HepG2 (cell line): ENCODE measurements at regions not wholly inside any gene's neighbourhood (a gene's known extent, or its start where the extent isn't known, plus 50 kb on each side); places are given as distances from the start of the nearest gene placed in this dataset.

Source experiments
- ATAC-seq: fragments of 200-7000 bp; cut with Tn5 transposase; 3 replicates; pipeline ENCODE4 v1.9.1; 2020; ENCODE audit warnings: mild to moderate bottlenecking, moderate library complexity
- BruUV-seq: library from RNA; stranded (reverse); fragments of 400-500 nt; replicated peaks from 2 replicates; lab custom pipeline; 2021; lab: Mats Ljungman, UMichigan
- CTCF ChIA-PET: fragments of 300-600 bp; formaldehyde crosslinking; extraction: SDS; loops from one replicate; lab custom pipeline; 2021; ENCODE audit warnings: low total read pairs, inconsistent platforms, low intra/inter-chr PET ratio; lab: Yijun Ruan, JAX
- POLR2A ChIA-PET: fragments of 350-600 bp; sonication (Branson Sonifier 250); formaldehyde crosslinking; loops from one replicate; lab custom pipeline; 2020; ENCODE audit warnings: antibody characterized with exemption, inconsistent platforms; lab: Yijun Ruan, JAX
- DNase-seq: peaks from one replicate; pipeline ENCODE4 v3.0.0-alpha.2; 2015; ENCODE audit warnings: low spot score
- FAIRE-seq: peaks from 3 replicates; lab custom pipeline; 2011; peaks lifted over from hg19 to GRCh38; lab: Jason Lieb, UNC
- H2AFZ ChIP-seq: one replicate; pipeline ENCODE4 v1.6.1; 2011; ENCODE audit warnings: low read length, inconsistent platforms
- H3K27ac ChIP-seq: fragments of 300-600 bp; 3 replicates; pipeline ENCODE4 v1.8.0; 2011; ENCODE audit warnings: mixed run types, mild to moderate bottlenecking, mixed read lengths, low read length, inconsistent platforms; ENCODE audit not compliant: insufficient read depth; ENCODE audit errors: extremely low read length
- H3K27me3 ChIP-seq, 2 experiments: fragments of 200-600 bp in 1 of 2; 2 replicates in 1 of 2; 3 replicates in 1 of 2; pipeline versions ENCODE4 v1.6.0 to v1.8.0; 2011; ENCODE audit warnings: low read length in 2 of 2, mild to moderate bottlenecking in 2 of 2, moderate library complexity in 2 of 2, inconsistent platforms in 1 of 2; ENCODE audit not compliant: insufficient read depth in 2 of 2, control insufficient read depth in 1 of 2
- H3K36me3 ChIP-seq, 2 experiments: fragments of 200-600 bp in 1 of 2; replicated peaks in 1 of 2; 2 replicates in 1 of 2; 3 replicates in 1 of 2; pipeline versions ENCODE4 v1.5.1 to v1.8.0; 2011; ENCODE audit warnings: low read length in 2 of 2, inconsistent platforms in 1 of 2; ENCODE audit not compliant: insufficient read depth in 2 of 2, control insufficient read depth in 1 of 2
- H3K4me1 ChIP-seq: 2 replicates; pipeline ENCODE4 v1.5.1; 2012; ENCODE audit warnings: low read length, inconsistent platforms; ENCODE audit not compliant: insufficient read depth
- H3K4me2 ChIP-seq: 2 replicates; pipeline ENCODE4 v1.6.0; 2011; ENCODE audit warnings: low read depth, low read length, inconsistent platforms
- H3K4me3 ChIP-seq, 3 experiments: fragments of 200-600 bp in 1 of 3; sonication (generic), shearing (Covaris generic) in 1 of 3; replicated peaks in 1 of 3; 2 replicates each; pipeline ENCODE4 v1.5.1; 2011 to 2016; ENCODE audit warnings: low read length in 3 of 3, inconsistent platforms in 2 of 3, low read depth in 2 of 3, mild to moderate bottlenecking in 2 of 3, control low read depth in 1 of 3, mixed read lengths in 1 of 3; ENCODE audit not compliant: insufficient read depth in 1 of 3
- H3K79me2 ChIP-seq: one replicate; pipeline ENCODE4 v1.6.1; 2011; ENCODE audit warnings: low read length, inconsistent platforms; ENCODE audit not compliant: insufficient read depth
- H3K9ac ChIP-seq: 2 replicates; pipeline ENCODE4 v1.6.0; 2011; ENCODE audit warnings: mild to moderate bottlenecking, low read depth, low read length, inconsistent platforms; ENCODE audit not compliant: insufficient read depth
- H3K9me3 ChIP-seq: 2 replicates; pipeline ENCODE4 v1.5.1; 2012; ENCODE audit warnings: mild to moderate bottlenecking, low read length
- H4K20me1 ChIP-seq: 2 replicates; pipeline ENCODE4 v1.6.0; 2011; ENCODE audit warnings: inconsistent platforms, mild to moderate bottlenecking, low read length, moderate library complexity; ENCODE audit not compliant: insufficient read depth
- BCLAF1 ChIP-seq: fragments of 450-650 bp; IDR thresholded peaks from 2 replicates; pipeline ENCODE4 v1.6.1; 2017; ENCODE audit warnings: mild to moderate bottlenecking
- CBX2 ChIP-seq, 2 experiments: fragments of 200-600 bp in 1 of 2; sonication (generic); formaldehyde crosslinking in 1 of 2; IDR thresholded peaks; 2 replicates each; pipeline versions ENCODE4 v1.7.0 to v1.8.1; 2018 to 2022; ENCODE audit warnings: low read depth in 2 of 2, low read length in 1 of 2, mild to moderate bottlenecking in 1 of 2, missing genetic modification reagents in 1 of 2
- EEA1 ChIP-seq: sonication (generic); formaldehyde crosslinking; IDR thresholded peaks from 2 replicates; pipeline ENCODE4 v1.5.1; 2020; ENCODE audit warnings: mild to moderate bottlenecking, missing genetic modification reagents, borderline replicate concordance
- JARID2 ChIP-seq: sonication (generic); formaldehyde crosslinking; IDR thresholded peaks from 2 replicates; pipeline ENCODE4 v1.8.1; 2023; ENCODE audit warnings: missing genetic modification reagents, inconsistent platforms; ENCODE audit not compliant: insufficient replicate concordance
- ZNF143 ChIP-seq: sonication (generic); formaldehyde crosslinking; IDR thresholded peaks from 2 replicates; pipeline ENCODE4 v1.4.0; 2020; ENCODE audit warnings: missing genetic modification reagents
- ZNF569 ChIP-seq: sonication (generic); formaldehyde crosslinking; IDR thresholded peaks from 2 replicates; pipeline ENCODE4 v1.5.0; 2020; ENCODE audit warnings: mild to moderate bottlenecking, missing genetic modification reagents, moderate library complexity, borderline replicate concordance
- ZNF605 ChIP-seq: sonication (generic); formaldehyde crosslinking; IDR thresholded peaks from 2 replicates; pipeline ENCODE4 v1.8.0; 2022; ENCODE audit warnings: mild to moderate bottlenecking, missing genetic modification reagents
- ZNF629 ChIP-seq: sonication (generic); formaldehyde crosslinking; conservative IDR thresholded peaks from 2 replicates; pipeline ENCODE4 v1.5.0; 2020; ENCODE audit warnings: missing genetic modification reagents
- in situ Hi-C: cut with HindIII; loops from 2 replicates; pipeline ENCODE4 v1.10.0; 2017; ENCODE audit warnings: low pct_unique_long_range_greater_than_20kb; ENCODE audit not compliant: extremely low pct_ligation_motif_present
- intact Hi-C: fragments of 100-400 bp; cut with micrococcal nuclease; formaldehyde crosslinking; loops from one replicate; pipeline ENCODE4 v1.10.0; 2022; ENCODE audit not compliant: unreplicated experiment
- TF ChIP-seq, protein P1 (sequence below): IDR thresholded peaks from 2 replicates; pipeline ENCODE4 v1.6.1; 2016; ENCODE audit warnings: missing biosample characterization, missing genetic modification reagents, low read depth
- TF ChIP-seq, protein P2 (sequence below): sonication (generic); formaldehyde crosslinking; IDR thresholded peaks from 2 replicates; pipeline ENCODE4 v1.4.0; 2020; ENCODE audit warnings: missing genetic modification reagents
- TF ChIP-seq, protein P3 (sequence below): sonication (generic); formaldehyde crosslinking; IDR thresholded peaks from 2 replicates; pipeline ENCODE4 v1.5.1; 2020; ENCODE audit warnings: mild to moderate bottlenecking, moderate library complexity, missing genetic modification reagents

DNA sequence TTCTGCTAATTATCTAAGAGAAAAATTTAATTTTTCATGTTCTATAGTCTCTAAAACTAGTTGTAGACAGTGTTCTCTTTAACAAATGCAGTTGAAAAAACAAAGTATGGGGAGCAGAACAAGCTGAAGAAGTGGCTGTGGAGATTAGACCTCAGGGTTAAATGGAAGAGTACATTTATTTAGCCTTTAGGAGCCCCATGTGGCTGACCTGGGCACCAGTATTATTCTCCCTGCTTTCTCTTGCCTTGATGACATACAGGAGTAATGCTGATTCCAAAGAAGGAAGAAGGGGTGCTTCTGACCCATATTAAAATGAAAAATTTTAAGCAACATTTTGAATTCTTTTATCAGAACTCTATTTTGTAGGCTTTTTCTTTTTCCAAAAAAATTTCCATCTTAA is 312.3 kb upstream of the RIOK2 start:
- no peaks in the 10 kb centered on the region for H3K79me2 ChIP-seq
- CTCF ChIA-PET: no interaction called here
- no peak overlapping the region for H2AFZ ChIP-seq
- DNase-seq (no peak), ATAC-seq (no peak), FAIRE-seq (no peak)
- H3K27me3 ChIP-seq: no peaks in the 10 kb centered on the region; a peak in 1 of 5 replicates
- H4K20me1 ChIP-seq: no peaks in the 10 kb centered on the region
- in situ Hi-C loops: no loop called here
- no peaks in the 10 kb centered on the region for H3K4me1 ChIP-seq
- POLR2A ChIA-PET: no interaction called here
- no TSS peak for BruUV-seq
- no peak overlapping the region for H3K9ac ChIP-seq
- no peaks in the 10 kb centered on the region for H3K36me3 ChIP-seq
- TF ChIP-seq ZNF629 (CRISPR knock-in tag): no peak
- TF ChIP-seq, protein P1, sequence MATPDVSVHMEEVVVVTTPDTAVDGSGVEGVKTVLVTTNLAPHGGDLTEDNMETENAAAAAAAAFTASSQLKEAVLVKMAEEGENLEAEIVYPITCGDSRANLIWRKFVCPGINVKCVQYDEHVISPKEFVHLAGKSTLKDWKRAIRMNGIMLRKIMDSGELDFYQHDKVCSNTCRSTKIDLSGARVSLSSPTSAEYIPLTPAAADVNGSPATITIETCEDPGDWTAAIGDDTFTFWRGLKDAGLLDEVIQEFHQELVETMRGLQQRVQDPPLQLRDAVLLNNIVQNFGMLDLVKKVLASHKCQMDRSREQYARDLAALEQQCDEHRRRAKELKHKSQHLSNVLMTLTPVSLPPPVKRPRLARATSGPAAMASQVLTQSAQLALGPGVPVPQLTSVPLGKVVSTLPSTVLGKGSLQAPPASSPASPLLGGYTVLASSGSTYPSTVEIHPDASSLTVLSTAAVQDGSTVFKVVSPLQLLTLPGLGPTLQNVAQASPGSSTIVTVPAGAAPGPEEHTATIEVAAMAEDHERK (CRISPR knock-in tag): no peak
- no peak for TF ChIP-seq CBX2 (IDR thresholded peaks at IDR 0.05; ENCODE audit: low read depth, low read length)
- no peak for TF ChIP-seq CBX2 (CRISPR knock-in tag; IDR thresholded peaks at IDR 0.05; ENCODE audit: low read depth)
- TF ChIP-seq ZNF605 (CRISPR knock-in tag): no peak
- TF ChIP-seq, protein P2, sequence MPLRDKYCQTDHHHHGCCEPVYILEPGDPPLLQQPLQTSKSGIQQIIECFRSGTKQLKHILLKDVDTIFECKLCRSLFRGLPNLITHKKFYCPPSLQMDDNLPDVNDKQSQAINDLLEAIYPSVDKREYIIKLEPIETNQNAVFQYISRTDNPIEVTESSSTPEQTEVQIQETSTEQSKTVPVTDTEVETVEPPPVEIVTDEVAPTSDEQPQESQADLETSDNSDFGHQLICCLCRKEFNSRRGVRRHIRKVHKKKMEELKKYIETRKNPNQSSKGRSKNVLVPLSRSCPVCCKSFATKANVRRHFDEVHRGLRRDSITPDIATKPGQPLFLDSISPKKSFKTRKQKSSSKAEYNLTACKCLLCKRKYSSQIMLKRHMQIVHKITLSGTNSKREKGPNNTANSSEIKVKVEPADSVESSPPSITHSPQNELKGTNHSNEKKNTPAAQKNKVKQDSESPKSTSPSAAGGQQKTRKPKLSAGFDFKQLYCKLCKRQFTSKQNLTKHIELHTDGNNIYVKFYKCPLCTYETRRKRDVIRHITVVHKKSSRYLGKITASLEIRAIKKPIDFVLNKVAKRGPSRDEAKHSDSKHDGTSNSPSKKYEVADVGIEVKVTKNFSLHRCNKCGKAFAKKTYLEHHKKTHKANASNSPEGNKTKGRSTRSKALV (CRISPR knock-in tag): no peak
- TF ChIP-seq JARID2: no peak
- TF ChIP-seq, protein P3, sequence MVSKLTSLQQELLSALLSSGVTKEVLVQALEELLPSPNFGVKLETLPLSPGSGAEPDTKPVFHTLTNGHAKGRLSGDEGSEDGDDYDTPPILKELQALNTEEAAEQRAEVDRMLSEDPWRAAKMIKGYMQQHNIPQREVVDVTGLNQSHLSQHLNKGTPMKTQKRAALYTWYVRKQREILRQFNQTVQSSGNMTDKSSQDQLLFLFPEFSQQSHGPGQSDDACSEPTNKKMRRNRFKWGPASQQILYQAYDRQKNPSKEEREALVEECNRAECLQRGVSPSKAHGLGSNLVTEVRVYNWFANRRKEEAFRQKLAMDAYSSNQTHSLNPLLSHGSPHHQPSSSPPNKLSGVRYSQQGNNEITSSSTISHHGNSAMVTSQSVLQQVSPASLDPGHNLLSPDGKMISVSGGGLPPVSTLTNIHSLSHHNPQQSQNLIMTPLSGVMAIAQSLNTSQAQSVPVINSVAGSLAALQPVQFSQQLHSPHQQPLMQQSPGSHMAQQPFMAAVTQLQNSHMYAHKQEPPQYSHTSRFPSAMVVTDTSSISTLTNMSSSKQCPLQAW (CRISPR knock-in tag): no peak
- no peak for TF ChIP-seq ZNF143 (CRISPR knock-in tag)
- TF ChIP-seq ZNF569 (CRISPR knock-in tag): no peak
- no peak for TF ChIP-seq BCLAF1
- no peak for TF ChIP-seq EEA1
- intact Hi-C loops: no loop called here
- H3K4me3 ChIP-seq: no peak overlapping the region
- H3K27ac ChIP-seq: no peak overlapping the region
- no peaks in the 10 kb centered on the region for H3K9me3 ChIP-seq
- no peak overlapping the region for H3K4me2 ChIP-seq
